Jurkat, Clone E6-1 (cell line): ENCODE measurements at regions not wholly inside any gene's neighbourhood (a gene's known extent, or its start where the extent isn't known, plus 50 kb on each side); places are given as distances from the start of the nearest gene placed in this dataset.
"Not testable (repeated sequence)": the region's sequence is repeated elsewhere in the genome, so short reads cannot be mapped to it uniquely, and the experiment has no call there.

Experiments
- DNase-seq: peaks from one replicate; pipeline ENCODE4 v3.0.0-alpha.2; 2011; ENCODE audit warnings: low read depth, low spot score
- H3K4me3 ChIP-seq: 2 replicates; pipeline ENCODE4 v1.5.1; 2011; ENCODE audit warnings: mild to moderate bottlenecking, low read length, control low read depth, moderate library complexity

DNA sequence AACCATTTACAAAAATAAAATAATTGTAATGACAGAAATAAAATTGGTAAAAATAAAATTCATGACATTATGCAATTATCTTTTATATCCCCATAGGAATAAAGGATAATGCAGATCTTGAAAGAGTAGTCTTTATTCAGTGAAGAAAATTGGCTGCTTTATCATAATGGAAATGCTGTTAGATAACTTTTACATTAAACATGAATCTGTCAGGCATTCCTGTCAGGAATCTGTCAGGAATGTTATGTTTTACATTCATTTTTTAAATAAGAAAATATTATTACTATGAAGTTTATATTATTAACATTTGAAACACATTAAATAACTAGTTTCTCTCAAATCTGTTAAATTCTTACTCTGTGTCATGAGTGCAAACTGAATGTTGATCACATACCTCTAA is 1024.7 kb upstream of the TMEFF2 start:
- no peak overlapping the region for H3K4me3 ChIP-seq
- no peak for DNase-seq

DNA sequence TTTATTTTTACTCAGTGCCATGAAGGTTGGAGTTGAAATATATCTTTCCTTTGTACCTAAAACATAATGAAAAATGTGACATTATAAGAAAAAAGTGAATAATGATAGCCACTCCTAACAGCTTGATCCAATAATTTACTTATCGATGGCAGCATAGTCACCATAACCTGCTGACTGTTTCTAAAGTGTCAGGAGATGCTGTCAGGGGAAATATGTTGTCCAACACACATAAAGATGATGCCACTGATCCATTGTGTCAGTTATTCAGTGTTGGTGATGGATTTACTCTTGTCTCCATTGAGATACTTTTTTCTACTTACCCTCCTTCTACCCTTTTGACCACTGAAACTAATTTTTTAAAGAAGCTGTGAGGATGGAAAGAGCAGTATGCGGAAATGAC is 1006.9 kb upstream of the TMEFF2 start:
- DNase-seq: no peak
- no peak overlapping the region for H3K4me3 ChIP-seq

DNA sequence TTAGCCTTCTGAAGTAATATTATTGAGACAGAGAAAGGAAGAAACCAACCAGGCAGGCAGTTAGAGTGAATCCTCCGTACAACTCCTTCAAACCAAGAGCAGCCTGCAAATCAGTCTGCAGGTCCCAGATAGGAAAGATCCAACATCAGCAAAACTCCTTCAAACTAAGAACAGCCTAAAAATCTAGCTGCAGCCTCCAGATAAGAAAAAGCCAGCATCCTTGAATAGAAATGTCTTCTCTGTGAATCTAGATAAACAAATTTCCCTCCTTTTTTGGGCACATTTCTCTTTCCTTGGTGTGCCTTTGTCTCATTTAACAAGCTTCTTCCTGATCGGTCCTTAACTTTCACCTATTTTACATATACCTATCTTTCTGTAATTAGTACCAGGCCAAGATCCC is 1004.6 kb upstream of the TMEFF2 start:
- DNase-seq: no peak

DNA sequence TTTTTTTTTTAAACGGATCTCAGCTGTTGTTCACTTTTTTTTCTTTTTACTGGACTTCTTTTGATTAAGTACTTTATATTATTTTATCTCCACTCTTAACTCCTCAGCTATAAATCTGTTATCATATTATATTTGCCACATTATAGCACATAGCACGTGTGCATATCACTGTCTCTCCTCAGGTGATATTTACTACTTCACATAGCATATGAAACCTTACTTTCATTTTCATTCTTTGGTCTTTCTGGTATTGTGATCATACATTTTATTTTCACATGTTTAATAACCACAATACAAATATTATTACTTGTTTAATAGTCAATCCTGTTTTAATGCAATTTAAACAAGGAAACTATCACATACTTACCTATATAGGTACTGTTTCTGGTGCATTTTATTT is 993.1 kb upstream of the TMEFF2 start:
- H3K4me3 ChIP-seq: no peak overlapping the region
- no peak for DNase-seq

More for the DNA sequence above, 1004.6 kb upstream of the TMEFF2 start:
- H3K4me3 ChIP-seq: no peak overlapping the region

DNA sequence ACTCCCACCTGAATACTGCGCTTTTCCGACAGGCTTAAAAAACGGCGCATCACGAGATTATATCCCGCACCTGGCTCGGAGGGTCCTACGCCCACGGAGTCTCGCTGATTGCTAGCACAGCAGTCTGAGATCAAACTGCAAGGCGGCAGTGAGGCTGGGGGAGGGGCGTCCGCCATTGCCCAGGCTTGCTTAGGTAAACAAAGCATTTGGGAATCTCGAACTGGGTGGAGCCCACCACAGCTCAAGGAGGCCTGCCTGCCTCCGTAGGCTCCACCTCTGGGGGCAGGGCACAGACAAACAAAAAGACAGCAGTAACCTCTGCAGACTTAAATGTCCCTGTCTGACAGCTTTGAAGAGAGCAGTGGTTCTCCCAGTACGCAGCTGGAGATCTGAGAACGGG is 976.2 kb upstream of the TMEFF2 start:
- not testable (repeated sequence) for H3K4me3 ChIP-seq, DNase-seq

DNA sequence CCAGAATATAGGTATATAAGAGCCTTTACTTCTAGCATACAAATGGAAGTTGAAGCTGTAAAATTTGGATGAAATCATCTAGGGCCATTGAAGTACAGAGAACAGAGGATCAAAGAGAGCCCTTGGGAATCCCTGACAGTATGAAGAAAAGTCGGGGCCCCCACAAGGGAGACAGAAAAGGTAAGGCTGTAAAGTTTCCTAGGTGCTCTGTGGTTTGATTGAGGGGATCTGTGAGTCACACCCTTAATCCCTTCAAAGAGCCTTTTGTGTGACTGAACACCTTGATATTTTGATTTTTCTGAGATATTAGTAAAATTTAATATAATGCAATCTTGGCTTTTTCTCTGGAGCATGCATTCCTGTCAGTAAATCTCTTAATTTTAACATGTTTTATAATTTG is 961.7 kb upstream of the TMEFF2 start:
- no peak for DNase-seq

DNA sequence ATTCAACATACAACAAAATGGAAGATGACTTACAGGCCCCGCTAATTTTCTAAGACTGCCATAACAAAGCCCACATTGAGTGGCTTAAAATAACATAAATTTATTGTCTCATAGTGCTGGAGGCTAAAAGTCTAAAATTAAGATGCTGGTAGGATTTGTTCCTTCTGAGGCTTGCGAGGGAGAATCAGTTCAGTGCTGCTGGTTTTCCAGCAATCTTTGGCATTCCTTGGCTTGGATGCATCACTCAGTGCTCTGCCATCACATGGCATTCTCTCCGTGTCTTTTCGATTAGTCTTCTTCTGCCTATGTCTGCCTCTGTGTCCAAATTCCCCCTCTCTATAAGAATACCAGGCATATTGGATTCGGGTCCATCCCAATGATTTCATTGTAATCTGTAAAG is 959.3 kb upstream of the TMEFF2 start:
- no peak for DNase-seq
- H3K4me3 ChIP-seq: no peak overlapping the region

More for the DNA sequence above, 961.7 kb upstream of the TMEFF2 start:
- no peak overlapping the region for H3K4me3 ChIP-seq

DNA sequence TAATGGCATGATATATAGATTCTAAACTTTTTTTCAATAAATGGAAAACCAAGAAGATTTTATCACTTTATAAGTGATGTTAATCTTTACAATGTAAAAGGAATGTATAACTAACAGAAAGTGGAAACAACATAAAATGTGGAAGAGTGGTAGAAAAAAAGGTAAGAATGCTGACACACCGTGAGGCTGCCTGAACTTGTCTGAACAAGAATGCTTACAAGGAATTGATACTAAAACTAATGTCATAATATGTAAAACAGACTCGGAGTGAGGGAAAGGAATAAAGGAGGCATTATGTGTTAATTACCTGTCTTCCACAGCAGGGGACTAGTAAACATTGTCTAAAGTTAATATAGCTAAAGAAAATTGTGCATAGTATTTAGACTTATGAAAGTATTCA is 958.8 kb upstream of the TMEFF2 start:
- no peak for DNase-seq
- no peak overlapping the region for H3K4me3 ChIP-seq

DNA sequence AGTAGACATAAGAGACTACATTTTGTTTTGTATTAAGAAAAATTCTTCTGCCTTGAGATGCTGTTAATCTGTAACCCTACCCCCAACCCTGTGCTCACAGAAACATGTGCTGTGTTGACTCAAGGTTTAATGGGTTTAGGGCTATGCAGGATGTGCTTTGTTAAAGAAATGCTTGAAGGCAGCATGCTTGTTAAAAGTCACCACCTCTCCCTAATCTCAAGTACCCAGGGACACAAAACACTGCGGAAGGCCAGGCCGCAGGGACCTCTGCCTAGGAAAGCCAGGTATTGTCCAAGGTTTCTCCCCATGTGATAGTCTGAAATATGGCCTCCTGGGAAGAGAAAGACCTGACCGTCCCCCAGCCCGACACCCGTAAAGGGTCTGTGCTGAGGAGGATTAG is 947.7 kb upstream of the TMEFF2 start:
- not testable (repeated sequence) for DNase-seq

DNA sequence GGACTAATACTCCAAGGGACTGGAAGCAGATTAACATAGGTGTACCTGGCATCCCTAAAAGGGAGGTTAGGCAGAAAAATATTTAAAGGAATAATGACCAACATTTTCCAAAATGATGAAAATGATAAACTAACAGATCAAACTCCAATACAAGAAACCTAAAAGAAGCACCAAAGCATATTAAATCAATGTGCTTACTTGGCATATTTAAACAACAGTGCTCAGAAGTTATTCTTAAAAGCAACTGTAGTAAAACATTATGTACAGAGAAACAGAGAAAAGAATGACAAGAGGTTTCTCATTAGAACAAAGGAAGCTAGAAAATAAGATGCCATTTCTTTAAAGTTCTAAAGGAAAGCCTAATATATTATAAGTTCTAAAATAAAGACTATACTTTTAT is 947.3 kb upstream of the TMEFF2 start:
- no peak for DNase-seq
- H3K4me3 ChIP-seq: no peak overlapping the region

More for the DNA sequence above, 947.7 kb upstream of the TMEFF2 start:
- H3K4me3 ChIP-seq: not testable (repeated sequence)

DNA sequence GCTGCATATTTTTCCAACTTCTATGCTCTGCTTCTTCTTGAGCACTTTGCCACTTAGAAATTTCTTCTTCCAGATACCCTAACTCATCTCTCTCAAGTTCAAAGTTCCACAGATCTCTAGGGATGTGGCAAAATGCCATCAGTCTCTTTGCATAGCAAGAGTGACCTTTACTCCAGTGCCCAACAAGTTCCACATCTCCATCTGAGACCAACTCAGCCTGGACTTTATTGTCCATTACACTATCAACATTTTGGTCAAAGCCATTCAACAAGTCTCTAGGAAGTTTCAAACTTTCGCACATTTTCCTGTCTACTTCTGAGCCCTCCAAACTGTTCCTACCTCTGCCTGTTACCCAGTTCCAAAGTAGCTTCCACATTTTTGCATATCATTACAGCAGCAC is 946.2 kb upstream of the TMEFF2 start:
- H3K4me3 ChIP-seq, DNase-seq: not testable (repeated sequence)

DNA sequence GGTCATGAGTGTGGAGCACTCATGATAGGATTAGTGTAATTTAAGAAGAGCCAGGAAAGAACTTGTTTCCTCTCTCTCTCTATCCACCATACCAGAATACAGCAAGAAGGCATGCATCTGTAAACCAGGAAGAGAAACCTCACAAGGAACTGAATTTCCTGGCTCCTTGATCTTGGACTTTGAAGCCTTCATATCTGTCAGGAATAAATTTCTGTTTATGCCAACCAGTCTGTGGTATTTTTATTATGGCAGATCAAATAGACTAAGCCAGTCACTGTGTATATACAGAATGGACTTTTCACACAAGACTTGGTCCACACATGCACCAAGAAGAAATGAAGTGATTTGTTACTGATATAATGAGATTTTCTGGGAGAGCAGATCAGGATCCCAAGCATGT is 930.1 kb upstream of the TMEFF2 start:
- H3K4me3 ChIP-seq: no peak overlapping the region
- no peak for DNase-seq

DNA sequence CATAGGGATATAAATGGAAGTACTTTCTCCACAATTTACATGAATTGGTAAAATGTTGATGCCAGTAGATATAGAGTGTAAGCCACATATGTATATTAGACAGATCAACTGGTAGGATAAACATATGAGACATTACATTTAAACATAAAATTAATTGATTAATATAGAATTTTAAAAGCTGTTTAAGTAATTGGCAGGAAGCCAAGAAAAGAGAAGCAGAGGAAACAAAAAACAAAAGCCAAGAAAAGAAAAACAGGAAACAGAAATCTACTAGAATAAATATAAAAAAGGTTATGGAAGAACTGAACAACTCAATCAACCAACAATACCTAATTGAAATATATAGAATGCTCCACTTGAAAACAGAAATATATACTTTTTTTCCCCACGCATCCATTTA is 920.1 kb upstream of the TMEFF2 start:
- no peak for DNase-seq
- H3K4me3 ChIP-seq: no peak overlapping the region

DNA sequence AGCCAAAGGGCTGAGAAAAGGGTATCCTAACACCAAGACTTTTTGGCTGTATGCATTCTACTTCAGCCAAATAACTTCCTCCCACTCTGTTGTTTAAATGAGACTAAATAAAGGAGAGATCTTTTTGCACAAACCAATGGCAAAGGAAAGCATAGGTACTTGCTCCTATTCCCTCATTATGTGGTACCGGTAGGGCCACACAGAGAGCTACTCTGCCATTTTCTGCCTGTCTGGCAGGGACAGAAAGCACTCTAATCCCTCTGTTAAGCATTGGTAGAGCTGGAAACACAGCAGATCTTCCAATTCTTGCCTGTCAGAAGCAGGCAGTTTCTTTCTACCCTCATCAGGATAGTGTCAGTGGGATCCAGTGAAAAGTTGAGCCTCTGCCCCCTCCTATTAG is 918.3 kb upstream of the TMEFF2 start:
- no peak overlapping the region for H3K4me3 ChIP-seq
- DNase-seq: no peak

DNA sequence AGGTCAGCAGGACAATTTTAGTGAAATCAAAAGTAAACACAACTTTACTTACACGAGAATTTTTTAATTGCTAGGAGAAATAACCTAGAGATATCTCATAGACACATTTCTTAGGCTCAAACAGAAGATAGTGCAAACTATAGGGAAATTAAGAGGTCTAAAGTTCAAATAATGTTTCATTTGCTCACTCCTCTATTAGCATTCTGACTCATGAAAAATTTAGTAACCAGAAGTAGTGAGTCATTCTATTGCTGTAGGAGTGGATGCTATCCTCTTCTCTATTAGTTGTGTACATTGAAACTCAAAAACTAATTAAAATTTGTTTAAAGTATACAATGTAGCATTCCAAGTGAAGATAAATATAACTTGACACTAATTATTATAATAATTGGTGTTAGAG is 908.3 kb upstream of the TMEFF2 start:
- H3K4me3 ChIP-seq: no peak overlapping the region
- no peak for DNase-seq

DNA sequence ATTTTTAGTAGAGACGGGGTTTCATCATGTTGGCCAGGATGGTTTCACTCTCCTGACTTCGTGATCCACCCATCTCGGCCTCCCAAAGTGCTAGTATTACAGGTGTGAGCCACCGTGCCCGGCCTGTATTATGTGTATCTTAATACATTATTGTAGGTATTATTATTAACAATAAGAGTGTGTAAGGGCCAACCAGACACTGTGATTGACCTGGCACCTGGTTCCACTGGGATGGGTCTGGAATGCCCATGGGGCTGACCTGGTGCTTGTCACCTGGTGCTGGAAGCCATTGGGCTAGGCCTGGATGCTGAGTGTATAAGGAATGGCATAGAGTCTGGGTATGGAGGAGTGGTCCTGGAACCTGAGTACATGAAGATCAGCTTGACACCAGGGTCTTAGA is 906.9 kb upstream of the TMEFF2 start:
- no peak for DNase-seq
- H3K4me3 ChIP-seq: no peak overlapping the region

DNA sequence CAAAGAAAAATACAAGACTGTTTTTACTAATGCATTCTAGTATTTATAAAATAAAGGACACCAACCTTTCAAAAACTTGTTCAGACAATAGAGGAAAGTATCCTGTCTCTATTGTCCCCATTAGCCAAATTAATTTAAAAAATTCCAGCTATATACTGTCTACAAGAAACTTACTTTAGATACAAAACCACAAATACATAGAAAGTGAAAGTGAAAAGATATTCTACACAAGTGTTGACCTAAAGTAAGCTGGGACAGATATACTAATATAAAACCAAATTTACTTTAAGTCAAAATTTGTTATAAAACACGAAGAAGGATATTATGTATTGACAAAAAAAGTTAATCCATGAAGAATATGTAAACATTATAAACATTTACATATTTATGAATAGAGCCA is 893.3 kb upstream of the TMEFF2 start:
- H3K4me3 ChIP-seq: no peak overlapping the region
- DNase-seq: no peak

DNA sequence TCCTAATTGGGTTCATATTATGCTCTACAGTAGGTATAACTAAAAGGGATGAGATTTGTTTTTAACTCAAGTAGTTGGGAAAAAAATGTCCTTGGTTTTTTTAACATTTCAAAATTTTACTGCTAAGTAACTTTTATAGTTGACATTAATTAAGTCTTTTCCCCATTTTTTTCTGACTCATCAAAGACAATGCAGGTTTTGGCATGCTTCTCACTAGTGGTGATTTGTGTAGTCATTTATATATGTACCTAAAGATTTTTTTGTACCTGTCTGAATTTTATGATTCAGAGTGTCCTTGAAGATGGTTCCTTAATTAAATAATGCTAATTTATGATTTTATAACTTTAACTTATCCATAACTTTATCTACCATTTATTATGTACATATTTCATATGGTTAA is 882.3 kb upstream of the TMEFF2 start:
- no peak overlapping the region for H3K4me3 ChIP-seq
- no peak for DNase-seq

DNA sequence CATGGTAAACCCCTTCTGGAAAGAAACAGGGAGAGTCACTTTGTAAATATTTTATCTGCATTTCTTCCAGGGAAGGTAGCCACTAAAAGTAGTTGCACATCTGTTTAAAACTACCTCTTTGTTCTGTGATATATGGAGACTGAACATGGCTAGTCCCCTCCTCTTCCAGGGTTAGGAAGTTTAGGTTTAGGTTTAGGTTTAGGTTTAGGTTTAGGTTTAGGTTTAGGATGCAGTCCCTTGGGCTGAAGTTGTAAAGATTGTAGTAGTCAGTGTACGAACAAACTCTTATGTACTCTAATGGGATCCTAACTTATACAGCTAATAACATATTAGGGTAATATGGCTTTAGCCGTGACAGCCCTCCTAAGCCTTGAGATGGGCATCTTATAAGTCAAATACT is 880.2 kb upstream of the TMEFF2 start:
- no peak overlapping the region for H3K4me3 ChIP-seq
- DNase-seq: no peak

DNA sequence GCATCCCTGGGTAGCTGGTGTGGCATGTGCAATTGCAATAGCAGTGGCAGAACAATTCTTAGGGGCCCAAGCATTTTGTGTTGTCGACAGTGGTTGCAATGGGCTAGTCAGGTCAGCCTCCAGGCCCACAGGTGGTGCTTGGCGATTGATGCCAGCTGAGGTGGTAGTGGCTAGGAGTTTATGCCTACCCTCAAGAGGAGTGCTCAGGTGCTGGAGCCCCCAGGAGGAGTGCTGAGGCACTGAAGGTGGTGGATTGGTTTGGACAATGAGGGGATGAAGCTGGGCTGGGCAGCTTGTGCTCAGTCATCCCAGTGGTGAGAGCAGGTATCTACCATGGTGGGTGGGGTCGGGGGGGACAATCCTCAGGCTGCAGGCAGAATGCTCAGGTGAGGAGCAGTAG is 877.9 kb upstream of the TMEFF2 start:
- DNase-seq: no peak
- H3K4me3 ChIP-seq: no peak overlapping the region

DNA sequence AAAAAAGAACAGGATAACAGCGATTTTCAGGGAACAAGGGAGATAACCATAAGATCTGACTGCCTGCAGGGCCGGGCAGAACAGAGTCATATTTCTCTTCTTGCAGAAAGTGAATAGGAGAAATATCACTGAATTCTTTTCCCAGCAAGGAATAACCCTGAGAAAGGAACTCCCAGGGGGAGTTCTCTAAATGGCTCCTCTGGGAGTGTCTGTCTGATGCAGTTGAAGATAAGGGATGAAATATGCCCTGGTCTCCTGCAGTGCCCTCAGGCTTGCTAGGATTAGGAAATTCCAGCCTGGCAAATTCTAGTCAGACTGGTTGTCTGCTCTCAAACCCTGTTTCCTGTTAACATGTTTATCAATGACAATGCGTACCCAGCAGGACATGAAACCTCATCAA is 830.8 kb upstream of the TMEFF2 start:
- H3K4me3 ChIP-seq, DNase-seq: not testable (repeated sequence)

DNA sequence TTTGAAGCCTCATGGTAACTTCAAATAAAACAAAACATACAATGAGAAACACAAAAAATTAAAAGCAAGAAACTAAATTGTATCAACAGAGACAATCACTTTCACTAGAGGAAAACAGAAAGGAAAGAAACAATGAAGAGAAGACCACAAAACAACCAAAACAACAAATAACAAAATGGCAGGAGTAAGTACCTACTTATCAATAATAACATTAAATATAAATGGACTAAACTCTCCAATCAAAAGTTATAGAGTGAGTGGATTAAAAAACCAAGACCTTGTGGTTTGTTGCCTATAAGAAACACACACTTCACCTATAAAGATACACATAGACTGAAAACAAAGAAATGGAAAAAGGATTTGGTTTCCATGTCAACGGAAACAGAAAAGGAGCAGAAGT is 830.1 kb upstream of the TMEFF2 start:
- DNase-seq: no peak
- no peak overlapping the region for H3K4me3 ChIP-seq
